GM19240 (cell line): ENCODE measurements at regions not wholly inside any gene's neighbourhood (a gene's known extent, or its start where the extent isn't known, plus 50 kb on each side); places are given as distances from the start of the nearest gene placed in this dataset.
"Not testable (repeated sequence)": the region's sequence is repeated elsewhere in the genome, so short reads cannot be mapped to it uniquely, and the experiment has no call there.

Experiments
- DNase-seq: peaks from one replicate; pipeline ENCODE4 v3.0.0; 2011; ENCODE audit warnings: low spot score; ENCODE audit not compliant: insufficient read length

DNA sequence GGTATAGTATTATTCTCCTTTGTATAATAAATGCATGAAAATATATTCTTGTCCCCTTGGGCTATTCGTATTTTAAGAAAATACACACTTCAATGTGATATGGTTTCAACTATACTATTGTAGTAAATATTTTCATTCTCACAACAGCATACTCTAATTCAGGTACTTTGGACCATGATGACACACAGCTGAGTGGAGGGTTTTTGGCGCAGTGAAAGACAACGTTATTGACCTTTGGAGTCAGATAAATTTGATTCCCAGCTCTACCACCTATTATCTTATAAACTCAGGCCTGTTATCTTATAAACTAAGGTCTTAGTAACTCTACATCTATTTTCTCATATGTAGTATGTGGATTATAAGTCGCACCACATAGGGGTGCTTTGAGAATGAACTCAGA is 895.9 kb upstream of the DDX18 start:
- DNase-seq: no peak

GRCh38 chr2:116922414-116922813 is 892.1 kb upstream of the DDX18 start:
- DNase-seq: no peak

GRCh38 chr2:116924509-116924908 is 890.0 kb upstream of the DDX18 start:
- no peak for DNase-seq

- DNase-seq: no peak
Measured at GRCh38 chr2:116935097-116935814, 879.2 kb upstream of the DDX18 start.

GRCh38 chr2:116948258-116948657 is 866.2 kb upstream of the DDX18 start:
- no peak for DNase-seq

- DNase-seq: no peak
Measured at GRCh38 chr2:116949249-116949648, 865.2 kb upstream of the DDX18 start.

GRCh38 chr2:116952254-116952653 is 862.2 kb upstream of the DDX18 start:
- DNase-seq: no peak

DNA sequence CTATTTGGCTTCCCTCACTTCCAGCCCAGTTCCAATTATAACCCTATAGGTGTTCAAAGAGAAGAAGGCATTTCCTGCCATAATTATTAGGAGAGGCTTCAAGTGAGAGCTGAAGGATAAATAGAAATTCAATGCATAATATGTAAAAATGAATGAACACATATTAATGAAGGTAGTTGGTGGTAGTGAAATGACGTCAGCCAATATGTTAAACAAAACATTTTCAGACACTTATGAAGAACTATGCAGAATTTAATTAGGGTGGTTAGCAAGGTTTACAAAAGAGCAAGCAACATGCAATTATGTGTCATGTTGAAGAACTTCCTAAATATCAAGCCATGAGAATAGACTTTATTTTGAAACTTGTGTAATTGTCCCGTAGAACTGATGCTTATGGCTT is 858.8 kb upstream of the DDX18 start:
- DNase-seq: no peak

GRCh38 chr2:116975608-116976007 is 838.9 kb upstream of the DDX18 start:
- no peak for DNase-seq

DNA sequence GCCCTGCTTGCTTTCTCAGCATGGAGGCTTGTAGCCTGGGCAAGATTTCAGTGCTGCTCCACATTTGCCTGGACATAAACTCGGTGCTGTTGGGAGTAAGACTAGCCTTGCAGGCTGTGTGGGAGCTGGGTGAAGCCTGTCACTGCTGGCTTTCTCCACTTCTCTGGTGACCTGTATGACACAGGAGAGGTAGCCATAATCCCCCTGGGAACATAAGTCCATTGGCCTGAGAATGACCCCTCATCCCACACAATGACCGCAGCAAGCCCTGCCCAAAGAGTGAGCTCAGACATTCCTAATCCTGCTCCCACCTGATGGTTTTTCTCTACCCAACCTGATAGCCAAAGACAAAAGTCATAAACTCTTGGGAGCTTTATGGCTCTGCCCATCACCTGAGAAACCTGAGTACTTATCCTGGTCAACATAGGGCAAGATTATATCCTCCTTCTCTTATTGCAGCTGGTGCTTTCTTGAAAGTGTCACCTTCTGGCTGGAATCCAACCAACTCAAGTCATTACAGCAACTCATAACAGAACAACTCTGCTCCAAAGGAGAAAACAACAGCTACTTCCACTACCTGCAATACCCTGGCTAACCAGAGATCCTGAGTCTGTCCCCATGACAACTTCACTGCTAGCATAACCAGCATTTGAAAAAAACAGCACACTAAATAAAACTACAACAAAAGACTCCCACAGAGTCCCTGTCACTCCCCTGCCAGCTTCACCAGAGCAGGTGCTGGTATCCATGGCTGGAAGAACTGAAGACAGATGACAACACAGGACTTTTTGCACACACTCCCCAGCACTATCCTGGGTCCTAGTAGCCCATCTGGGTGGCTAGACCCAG is 834.4 kb upstream of the DDX18 start:
- DNase-seq: no peak

DNA sequence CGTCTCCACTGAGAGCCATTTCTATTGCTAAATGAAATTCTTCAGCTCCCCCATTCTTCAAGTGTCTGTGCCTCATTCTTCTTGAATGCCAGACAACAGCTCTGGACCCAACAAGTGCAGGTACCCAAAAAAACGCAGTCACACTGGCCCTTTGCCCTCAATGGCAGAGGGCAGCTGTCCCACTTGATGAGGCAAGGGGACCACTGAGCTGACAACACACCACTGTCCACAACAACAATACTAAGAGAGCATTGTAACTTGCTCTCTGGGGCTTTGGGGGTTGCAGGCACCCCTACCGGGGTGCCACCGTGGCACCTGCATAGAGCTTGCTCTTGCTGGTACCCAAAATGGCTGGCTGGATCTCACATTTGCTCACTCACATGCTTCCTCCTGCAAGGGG is 827.0 kb upstream of the DDX18 start:
- DNase-seq: no peak

DNA sequence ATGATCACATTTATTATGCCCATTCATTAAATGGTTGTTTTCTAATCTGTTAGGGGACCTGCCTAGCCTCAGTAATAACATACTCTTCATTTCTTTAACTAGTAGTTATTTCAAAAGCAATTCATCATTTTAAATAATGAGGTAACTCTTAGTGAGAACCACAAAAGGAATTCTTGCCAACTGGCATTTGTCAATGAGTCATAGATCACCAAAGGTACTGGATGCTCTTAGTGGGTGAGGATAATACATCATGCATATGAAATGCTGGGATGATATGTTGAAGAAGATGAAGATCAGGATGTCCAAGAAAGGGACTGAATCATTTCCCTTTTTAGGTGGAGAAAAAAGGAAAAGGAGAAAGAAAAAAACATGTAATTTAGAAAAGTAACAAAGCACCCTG is 826.2 kb upstream of the DDX18 start:
- DNase-seq: no peak

GRCh38 chr2:117019357-117019756 is 795.1 kb upstream of the DDX18 start:
- no peak for DNase-seq

GRCh38 chr2:117027646-117028045 is 786.8 kb upstream of the DDX18 start:
- DNase-seq: no peak

DNA sequence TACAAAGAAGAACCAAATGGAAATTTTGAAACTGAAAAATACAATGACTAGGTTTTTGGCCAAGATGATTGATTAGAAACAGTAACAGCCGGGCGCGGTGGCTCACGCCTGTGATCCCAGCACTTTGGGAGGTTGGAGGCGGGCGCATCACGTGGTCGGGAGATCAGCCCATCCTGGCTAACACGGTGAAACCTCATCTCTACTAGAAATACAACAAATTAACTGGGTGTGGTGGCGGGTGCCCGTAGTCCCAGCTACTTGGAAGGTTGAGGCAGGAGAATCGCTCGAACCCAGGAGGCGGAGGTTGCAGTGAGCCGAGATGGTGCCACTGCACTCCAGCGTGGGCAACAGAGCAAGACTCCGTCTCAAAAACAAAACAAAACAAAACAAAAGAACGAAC is 785.8 kb upstream of the DDX18 start:
- DNase-seq: not testable (repeated sequence)

DNA sequence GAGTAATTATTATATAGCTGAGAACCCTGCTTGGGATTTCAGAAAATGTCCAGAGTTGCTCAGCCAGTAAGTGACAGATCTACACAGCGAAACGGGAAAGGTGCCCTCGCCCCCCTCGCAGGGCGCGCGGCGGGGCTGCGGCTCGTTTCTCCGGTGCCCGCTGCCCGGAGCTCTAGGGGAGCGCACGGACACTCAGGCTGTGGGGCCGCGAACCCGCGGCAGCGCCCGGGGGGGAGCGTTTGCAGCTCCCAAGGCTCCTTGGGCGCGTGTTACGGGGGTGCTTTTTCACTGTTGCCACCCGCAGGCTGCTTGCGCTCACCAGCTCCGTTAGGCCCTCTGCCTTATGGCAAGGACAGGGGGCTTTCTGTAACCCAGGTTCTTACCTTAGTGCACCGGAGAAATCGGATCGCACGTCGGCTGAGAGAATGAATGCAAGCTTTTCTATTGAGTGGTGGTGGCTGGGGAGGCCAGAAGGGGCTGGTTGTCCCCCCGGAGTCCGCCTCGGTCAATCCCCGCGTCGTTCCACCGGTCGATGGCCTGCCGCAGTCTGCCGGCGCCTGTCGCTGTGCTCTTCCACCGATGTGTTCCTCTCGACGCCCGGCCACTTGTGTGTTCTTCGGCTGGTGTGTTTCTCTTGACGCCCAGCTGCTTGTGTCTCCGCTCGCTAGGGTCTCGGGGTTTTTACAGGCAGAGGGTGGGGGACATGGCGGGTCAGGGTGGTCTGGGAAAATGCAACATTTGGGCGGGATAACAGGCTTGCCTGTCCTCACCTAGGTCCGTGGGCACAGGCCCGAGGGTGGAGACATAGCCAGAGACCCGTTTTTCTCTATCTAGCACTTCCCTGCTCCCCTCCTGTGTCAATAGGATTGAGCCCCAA is 758.8 kb upstream of the DDX18 start:
- DNase-seq: no peak

GRCh38 chr2:117056376-117056748 is 758.1 kb upstream of the DDX18 start:
- no peak for DNase-seq

DNA sequence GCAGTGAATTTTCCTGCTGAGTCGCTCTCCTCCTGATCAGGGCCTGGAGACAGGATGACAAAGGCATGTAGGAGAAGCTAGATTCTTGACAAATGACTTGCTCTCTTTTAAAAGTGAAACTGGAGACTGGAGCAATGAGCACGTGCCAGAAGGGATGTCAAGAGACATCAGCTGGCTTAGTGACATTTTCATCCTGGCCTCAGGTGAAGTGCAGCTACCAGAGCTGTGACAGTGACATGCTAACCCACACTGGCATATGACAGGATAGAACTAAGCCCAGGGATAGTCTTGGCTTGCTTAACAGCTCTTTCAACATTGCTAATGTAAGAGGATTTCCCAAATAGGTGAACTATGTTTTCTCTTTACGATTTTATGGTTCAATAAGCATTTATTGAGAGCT is 757.5 kb upstream of the DDX18 start:
- no peak for DNase-seq

DNA sequence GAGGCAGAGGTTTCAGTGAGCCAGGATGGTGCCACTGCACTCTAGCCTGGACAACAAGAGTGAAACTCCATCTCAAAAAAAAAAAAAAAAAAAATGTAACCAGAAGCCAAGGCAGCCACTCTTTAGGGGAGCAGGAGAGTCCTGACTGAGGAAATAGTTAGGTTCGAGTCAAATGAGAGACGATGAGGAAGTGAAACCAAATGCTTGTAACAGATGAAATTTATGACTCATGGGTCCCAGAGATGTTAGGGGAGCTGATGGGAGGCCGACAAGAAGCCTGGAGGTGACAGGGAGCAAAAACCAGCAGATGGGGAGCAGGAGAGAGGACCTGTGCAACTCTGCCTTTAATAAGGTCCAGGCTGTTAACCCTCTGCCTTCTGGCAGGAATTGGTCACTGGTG is 756.1 kb upstream of the DDX18 start:
- no peak for DNase-seq

GRCh38 chr2:117064021-117064420 is 750.5 kb upstream of the DDX18 start:
- no peak for DNase-seq

DNA sequence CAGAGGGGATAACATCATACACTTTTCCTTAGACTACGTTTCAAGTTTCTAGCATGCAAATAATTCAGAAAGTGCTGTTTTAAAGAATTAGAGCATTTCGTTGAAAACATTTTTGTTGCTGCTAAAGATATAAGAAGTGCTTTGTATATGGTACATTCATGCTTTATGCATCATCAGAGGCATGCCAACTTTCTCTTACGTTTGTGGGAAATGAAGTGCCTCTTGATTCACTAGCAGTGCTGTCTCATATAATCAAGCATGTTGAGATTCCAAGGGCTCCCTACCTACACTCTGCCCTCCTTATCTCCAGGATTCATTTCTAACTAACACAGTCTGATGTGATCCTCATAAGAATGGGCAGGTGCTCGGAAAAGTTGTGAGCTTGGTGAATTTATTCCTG is 748.6 kb upstream of the DDX18 start:
- no peak for DNase-seq

- no peak for DNase-seq
Measured at GRCh38 chr2:117067900-117068299, 746.6 kb upstream of the DDX18 start.
